Testis (tissue), 2 donors: ENCODE measurements at regions not wholly inside any gene's neighbourhood (a gene's known extent, or its start where the extent isn't known, plus 50 kb on each side); places are given as distances from the start of the nearest gene placed in this dataset.

Experiments
- POLR2A ChIP-seq: fragments of 450-650 bp; IDR thresholded peaks from one replicate; pipeline ENCODE4 v1.6.1; 2017; ENCODE audit warnings: antibody characterized with exemption, mild to moderate bottlenecking, moderate library complexity
- TF ChIP-seq, protein P1 (sequence below), 3 experiments: fragments of 450-650 bp in 2 of 3; fragments of 200-600 bp in 1 of 3; sonication (generic) in 1 of 3; IDR thresholded peaks; one replicate each; pipeline ENCODE4 v1.5.1; 2016 to 2019; ENCODE audit warnings: antibody characterized with exemption in 3 of 3, mild to moderate bottlenecking in 2 of 3, moderate library complexity in 1 of 3

DNA sequence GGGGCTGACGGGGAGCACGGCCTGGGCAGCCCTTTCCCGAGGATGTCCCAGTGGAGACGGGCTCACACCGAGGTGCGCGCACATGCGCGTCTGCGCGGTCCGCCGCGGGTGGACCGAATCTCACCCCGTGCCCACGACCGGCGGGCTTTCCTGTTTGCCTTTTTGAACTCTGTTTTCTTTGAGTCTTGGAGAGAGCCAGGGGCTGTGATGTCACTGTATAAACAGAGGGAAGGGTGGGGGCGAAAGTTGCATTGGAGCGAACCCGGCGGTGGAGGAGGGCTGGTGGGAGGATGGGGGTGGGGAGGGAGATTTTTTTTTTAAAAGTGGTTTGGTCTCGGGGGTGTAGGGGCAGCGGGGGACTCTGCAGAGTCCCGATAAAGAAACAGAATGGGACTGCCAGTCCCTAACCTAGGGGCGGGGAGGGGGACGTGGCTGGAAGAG, 141.2 kb upstream of the CTAGE1 start:
- TF ChIP-seq, protein P1, sequence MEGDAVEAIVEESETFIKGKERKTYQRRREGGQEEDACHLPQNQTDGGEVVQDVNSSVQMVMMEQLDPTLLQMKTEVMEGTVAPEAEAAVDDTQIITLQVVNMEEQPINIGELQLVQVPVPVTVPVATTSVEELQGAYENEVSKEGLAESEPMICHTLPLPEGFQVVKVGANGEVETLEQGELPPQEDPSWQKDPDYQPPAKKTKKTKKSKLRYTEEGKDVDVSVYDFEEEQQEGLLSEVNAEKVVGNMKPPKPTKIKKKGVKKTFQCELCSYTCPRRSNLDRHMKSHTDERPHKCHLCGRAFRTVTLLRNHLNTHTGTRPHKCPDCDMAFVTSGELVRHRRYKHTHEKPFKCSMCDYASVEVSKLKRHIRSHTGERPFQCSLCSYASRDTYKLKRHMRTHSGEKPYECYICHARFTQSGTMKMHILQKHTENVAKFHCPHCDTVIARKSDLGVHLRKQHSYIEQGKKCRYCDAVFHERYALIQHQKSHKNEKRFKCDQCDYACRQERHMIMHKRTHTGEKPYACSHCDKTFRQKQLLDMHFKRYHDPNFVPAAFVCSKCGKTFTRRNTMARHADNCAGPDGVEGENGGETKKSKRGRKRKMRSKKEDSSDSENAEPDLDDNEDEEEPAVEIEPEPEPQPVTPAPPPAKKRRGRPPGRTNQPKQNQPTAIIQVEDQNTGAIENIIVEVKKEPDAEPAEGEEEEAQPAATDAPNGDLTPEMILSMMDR (IDR thresholded peaks at IDR 0.05), result no peak
- TF ChIP-seq POLR2A, result no peak
